ENCODE measurements at regions not wholly inside any gene's neighbourhood (a gene's known extent, or its start where the extent isn't known, plus 50 kb on each side); places are given as distances from the start of the nearest gene placed in this dataset.

GRCh38 chr18:47758000-47758399 is 172.5 kb downstream of the SMAD2 start:
- no peak overlapping the region for H3K4me3 Mint-ChIP-seq
- peaks cover 0 to 2% (median 0%) of the 10 kb centered on the region in 3 donors for H3K4me1 Mint-ChIP-seq
- Histone ChIP-seq H3K27me3 (replicated peaks in 1 of 2; ENCODE audit: control insufficient read depth in 2 of 2, extremely low read depth in 1 of 2, insufficient read depth in 2 of 2, low read length in 1 of 2) (peaks cover 0 to 29% of the 10 kb centered on the region in 2 experiments), H3K4me3 (ENCODE audit: control insufficient read depth in 1 of 2, extremely low read depth in 1 of 2, low read length in 1 of 2) (no peak overlapping the region), H3K4me1 (ENCODE audit: control insufficient read depth in 1 of 2, extremely low read depth in 1 of 2, insufficient read depth in 2 of 2, low read length in 2 of 2) (peaks cover 0 to 5% of the 10 kb centered on the region in 2 experiments), H3K9me3 (peaks cover 2% of the 10 kb centered on the region), H3K27ac (ENCODE audit: low read length) (no peak overlapping the region), H3K36me3 (ENCODE audit: control insufficient read depth in 2 of 2, extremely low read depth in 1 of 2, insufficient read depth in 1 of 2, low read length in 1 of 2) (no peaks in the 10 kb centered on the region)
- no peak for ATAC-seq (replicated peaks in 1 of 4)
- peaks cover 2% of the 10 kb centered on the region for H3K36me3 Mint-ChIP-seq
- H3K9me3 Mint-ChIP-seq: peaks cover 0 to 16% (median 2%) of the 10 kb centered on the region in 3 donors
- no peak overlapping the region for H3K27ac Mint-ChIP-seq
- WGBS (ENCODE audit: insufficient coverage): no CpG with 5 or more reads among the region's 2 CpGs
- ChIA-PET CTCF (no interaction called here), POLR2A (no interaction called here)
- H3K27me3 Mint-ChIP-seq: peaks cover 34 to 50% of the 10 kb centered on the region in 2 donors
- DNase-seq: no peak

DNA sequence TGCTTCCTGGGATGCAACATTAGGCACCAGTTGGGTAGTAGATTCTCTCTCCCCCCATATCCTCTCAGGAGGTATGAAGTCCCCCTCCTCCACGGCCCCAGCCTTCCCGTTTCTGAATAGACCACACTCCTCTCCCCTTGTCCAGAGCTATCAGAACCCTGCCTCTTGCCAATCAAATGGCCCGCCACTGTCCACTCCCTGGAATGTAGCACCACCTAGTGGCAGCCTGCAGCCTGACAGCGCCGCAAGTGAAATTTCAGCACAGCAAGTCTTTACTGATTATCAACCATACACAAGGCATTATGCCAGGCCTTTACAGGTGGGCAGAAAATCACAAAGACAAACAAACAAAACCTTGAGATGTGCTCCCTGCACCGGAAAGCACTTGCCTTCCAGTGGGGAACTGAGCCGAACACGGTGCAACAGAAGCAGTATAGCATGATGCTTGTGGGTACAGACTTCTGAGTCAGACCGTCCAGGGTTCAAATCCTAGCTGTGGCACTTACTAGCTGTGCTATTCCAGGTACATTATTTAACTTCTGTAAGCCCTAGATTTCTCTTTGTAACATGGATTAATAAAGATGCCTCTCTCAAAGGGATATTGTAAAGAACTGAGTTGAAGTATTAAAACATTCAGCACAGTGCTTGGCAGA is 174.0 kb downstream of the SMAD2 start:
- Mint-ChIP-seq H3K4me1 (peaks cover 0 to 2% (median 0%) of the 10 kb centered on the region in 3 donors), H3K36me3 (peaks cover 2% of the 10 kb centered on the region), H3K9me3 (peaks cover 0 to 16% (median 2%) of the 10 kb centered on the region in 3 donors), H3K27me3 (peaks cover 31 to 43% of the 10 kb centered on the region in 2 donors), H3K4me3 (no peak overlapping the region), H3K27ac (no peak overlapping the region)
- 6% methylated on average over 6 of the region's 9 CpGs for WGBS (ENCODE audit: insufficient coverage)
- peaks cover 0 to 31% of the 10 kb centered on the region in 2 experiments for H3K27me3 ChIP-seq (replicated peaks in 1 of 2; ENCODE audit: control insufficient read depth in 2 of 2, extremely low read depth in 1 of 2, insufficient read depth in 2 of 2, low read length in 1 of 2)
- H3K9me3 ChIP-seq: peaks cover 2% of the 10 kb centered on the region
- H3K36me3 ChIP-seq (ENCODE audit: control insufficient read depth in 2 of 2, extremely low read depth in 1 of 2, insufficient read depth in 1 of 2, low read length in 1 of 2): no peaks in the 10 kb centered on the region
- H3K4me1 ChIP-seq (ENCODE audit: control insufficient read depth in 1 of 2, extremely low read depth in 1 of 2, insufficient read depth in 2 of 2, low read length in 2 of 2): peaks cover 0 to 5% of the 10 kb centered on the region in 2 experiments
- POLR2A ChIA-PET: no interaction called here
- ATAC-seq (replicated peaks in 1 of 4): no peak
- peak in 24 of 35 experiments; percentile 12 to 58 (median 31) for DNase-seq
- H3K27ac ChIP-seq (ENCODE audit: low read length): no peak overlapping the region
- CTCF ChIA-PET: interaction anchor here in 1 of 2 donors (0.5 to 0.7 kb wide), 2 partner anchors 83 to 1898 kb away, joined by 3 read pairs; no protein-coding TSS in a partner anchor
- H3K4me3 ChIP-seq (ENCODE audit: control insufficient read depth in 1 of 2, extremely low read depth in 1 of 2, low read length in 1 of 2): no peak overlapping the region

DNA sequence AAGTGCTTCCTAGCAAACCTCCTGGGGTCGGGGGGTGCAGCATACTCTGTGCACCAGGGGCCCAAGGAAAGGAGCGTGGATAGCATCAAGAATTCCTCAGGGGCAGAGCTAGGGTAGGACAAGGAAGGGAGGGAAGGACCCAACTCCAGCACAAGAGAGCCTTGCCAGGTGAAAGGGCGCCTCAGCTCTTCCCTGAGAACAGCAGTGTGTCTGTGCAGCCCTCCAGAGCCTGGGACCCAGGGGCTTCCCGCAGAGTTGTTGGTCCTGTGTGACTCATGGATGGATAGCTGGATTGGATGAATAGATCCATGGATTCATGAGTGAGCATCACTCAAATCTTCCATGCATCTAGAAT is 175.4 kb downstream of the SMAD2 start:
- Mint-ChIP-seq H3K4me3 (no peak overlapping the region), H3K9me3 (peaks cover 0 to 14% (median 2%) of the 10 kb centered on the region in 3 donors), H3K4me1 (peaks cover 0 to 2% (median 0%) of the 10 kb centered on the region in 3 donors), H3K27ac (no peak overlapping the region), H3K36me3 (peaks cover 2% of the 10 kb centered on the region), H3K27me3 (peaks cover 24 to 34% of the 10 kb centered on the region in 2 donors)
- ATAC-seq (replicated peaks in 1 of 4): no peak
- DNase-seq: no peak
- H3K27me3 ChIP-seq (replicated peaks in 1 of 2; ENCODE audit: control insufficient read depth in 2 of 2, extremely low read depth in 1 of 2, insufficient read depth in 2 of 2, low read length in 1 of 2): peaks cover 0 to 32% of the 10 kb centered on the region in 2 experiments
- H3K4me3 ChIP-seq (ENCODE audit: control insufficient read depth in 1 of 2, extremely low read depth in 1 of 2, low read length in 1 of 2): no peak overlapping the region
- H3K9me3 ChIP-seq: peaks cover 2% of the 10 kb centered on the region
- no peak overlapping the region for H3K27ac ChIP-seq (ENCODE audit: low read length)
- no peaks in the 10 kb centered on the region for H3K36me3 ChIP-seq (ENCODE audit: control insufficient read depth in 2 of 2, extremely low read depth in 1 of 2, insufficient read depth in 1 of 2, low read length in 1 of 2)
- ChIA-PET CTCF (interaction anchor here (0.6 to 1.8 kb wide), 9 partner anchors 9 to 665 kb away, joined by 3 to 9 read pairs (median 3); no protein-coding TSS in a partner anchor), POLR2A (no interaction called here)
- WGBS (ENCODE audit: insufficient coverage): 100% methylated on average over 1 of the region's 4 CpGs
- peaks cover 0 to 5% of the 10 kb centered on the region in 2 experiments for H3K4me1 ChIP-seq (ENCODE audit: control insufficient read depth in 1 of 2, extremely low read depth in 1 of 2, insufficient read depth in 2 of 2, low read length in 2 of 2)

DNA sequence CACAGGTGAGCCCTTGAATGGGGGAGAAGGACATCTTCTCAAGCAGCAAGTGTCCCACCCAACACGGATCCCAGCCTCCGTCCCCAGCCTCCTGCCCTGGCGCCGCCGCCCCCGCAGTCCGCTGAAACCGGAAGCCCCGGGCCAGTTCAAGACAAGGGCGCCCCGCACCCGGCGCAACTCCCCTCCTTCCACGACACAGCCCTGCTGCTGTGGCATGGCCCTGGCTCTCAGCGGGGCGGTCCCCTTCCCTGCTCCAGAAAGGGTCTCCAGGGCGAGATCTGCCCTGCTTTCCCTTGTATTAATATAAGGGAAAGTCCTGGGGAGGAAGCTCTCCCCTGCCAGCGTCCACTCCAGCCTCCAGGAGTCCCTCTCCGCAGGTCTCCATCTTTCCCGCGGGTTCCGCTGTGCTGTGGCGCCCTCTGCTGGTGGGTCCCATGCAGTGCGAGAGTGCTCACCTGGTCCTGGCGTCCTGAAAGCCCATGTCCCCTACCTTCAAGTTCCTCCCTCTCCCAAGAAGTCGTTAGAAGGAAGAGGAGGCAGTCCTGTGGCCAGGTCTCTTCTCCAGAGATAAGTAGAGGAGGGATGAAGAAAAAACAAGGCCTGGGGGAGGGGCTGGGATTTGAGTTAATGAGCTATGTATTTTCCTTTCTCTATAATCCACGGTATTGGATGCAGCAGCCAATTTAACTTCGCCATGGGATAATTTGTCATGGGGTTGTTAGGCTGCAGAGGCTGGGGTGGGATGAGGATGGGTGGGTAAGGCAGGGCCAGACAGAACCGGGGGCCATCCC is 176.0 kb downstream of the SMAD2 start:
- H3K27ac ChIP-seq (ENCODE audit: low read length): no peak overlapping the region
- CTCF ChIA-PET: interaction anchor here (0.6 to 1.8 kb wide), 10 partner anchors 9 to 665 kb away, joined by 3 to 9 read pairs (median 3); no protein-coding TSS in a partner anchor
- peaks cover 20 to 30% of the 10 kb centered on the region in 2 donors for H3K27me3 Mint-ChIP-seq
- POLR2A ChIA-PET: interaction anchor here in 1 of 2 donors (0.5 kb wide), 1 partner anchor 1157 kb away, joined by 3 read pairs; no protein-coding TSS in a partner anchor
- H3K9me3 ChIP-seq: peaks cover 2% of the 10 kb centered on the region
- no peaks in the 10 kb centered on the region for H3K36me3 ChIP-seq (ENCODE audit: control insufficient read depth in 2 of 2, extremely low read depth in 1 of 2, insufficient read depth in 1 of 2, low read length in 1 of 2)
- peaks cover 0 to 33% of the 10 kb centered on the region in 2 experiments for H3K27me3 ChIP-seq (replicated peaks in 1 of 2; ENCODE audit: control insufficient read depth in 2 of 2, extremely low read depth in 1 of 2, insufficient read depth in 2 of 2, low read length in 1 of 2)
- WGBS (ENCODE audit: insufficient coverage): 76% methylated on average over 13 of the region's 29 CpGs
- H3K36me3 Mint-ChIP-seq: peaks cover 2% of the 10 kb centered on the region
- H3K4me1 Mint-ChIP-seq: peaks cover under 1 to 5% (median 2%) of the 10 kb centered on the region in 3 donors
- no peak overlapping the region for H3K27ac Mint-ChIP-seq
- peaks cover 0 to 6% of the 10 kb centered on the region in 2 experiments for H3K4me1 ChIP-seq (ENCODE audit: control insufficient read depth in 1 of 2, extremely low read depth in 1 of 2, insufficient read depth in 2 of 2, low read length in 2 of 2)
- ATAC-seq (replicated peaks in 1 of 4): peak in 2 of 4 experiments; percentile 47 to 53
- peaks cover 0 to 10% (median 2%) of the 10 kb centered on the region in 3 donors for H3K9me3 Mint-ChIP-seq
- H3K4me3 ChIP-seq (ENCODE audit: control insufficient read depth in 1 of 2, extremely low read depth in 1 of 2, low read length in 1 of 2): no peak overlapping the region
- no peak overlapping the region for H3K4me3 Mint-ChIP-seq
- DNase-seq: peak in 23 of 35 experiments; percentile 9 to 54 (median 24)

DNA sequence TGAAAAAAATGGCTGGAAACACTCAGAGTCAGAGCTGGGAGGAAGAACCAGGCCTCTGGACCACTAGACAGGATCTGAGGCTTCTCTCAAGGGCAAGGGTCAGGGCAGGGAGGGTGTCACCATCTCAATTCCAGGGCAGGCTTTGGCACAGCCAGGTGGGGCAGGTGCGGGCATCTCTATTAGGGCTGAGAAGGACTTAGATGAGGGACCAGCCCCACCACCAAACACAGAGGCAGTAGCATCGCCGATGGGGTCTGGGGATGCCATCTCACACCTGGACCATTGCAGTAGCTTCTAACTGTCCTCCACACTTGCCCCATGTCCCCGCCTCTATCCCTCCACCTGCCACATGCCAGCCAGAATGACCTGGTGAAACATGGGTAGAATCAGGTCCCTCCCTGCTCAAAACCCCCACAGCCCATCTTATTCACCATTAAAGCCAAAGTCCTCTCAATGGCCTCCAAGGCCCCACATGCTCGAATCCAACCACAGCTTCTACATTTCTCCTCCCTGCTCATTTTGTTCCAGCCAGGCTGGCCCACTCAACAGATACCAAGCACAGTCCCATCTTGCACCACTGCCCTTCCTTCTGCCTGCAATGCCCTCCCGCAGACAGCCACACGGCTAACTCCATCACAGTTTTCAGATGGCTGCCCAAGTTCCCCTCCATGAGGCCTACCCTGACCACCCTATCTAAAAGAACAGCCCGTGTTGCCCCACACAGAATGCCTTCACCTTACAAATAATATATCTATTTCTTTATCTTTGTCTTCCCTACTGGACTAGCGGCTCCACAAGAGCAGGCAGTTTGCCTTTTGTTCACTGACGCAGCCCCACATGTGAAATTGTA is 177.4 kb downstream of the SMAD2 start:
- ATAC-seq (replicated peaks in 1 of 4) (no peak), DNase-seq (no peak)
- Histone ChIP-seq H3K9me3 (no peaks in the 10 kb centered on the region), H3K27me3 (replicated peaks in 1 of 2; ENCODE audit: control insufficient read depth in 2 of 2, extremely low read depth in 1 of 2, insufficient read depth in 2 of 2, low read length in 1 of 2) (peaks cover 0 to 44% of the 10 kb centered on the region in 2 experiments), H3K36me3 (ENCODE audit: control insufficient read depth in 2 of 2, extremely low read depth in 1 of 2, insufficient read depth in 1 of 2, low read length in 1 of 2) (no peaks in the 10 kb centered on the region), H3K4me3 (ENCODE audit: control insufficient read depth in 1 of 2, extremely low read depth in 1 of 2, low read length in 1 of 2) (no peak overlapping the region), H3K27ac (ENCODE audit: low read length) (no peak overlapping the region), H3K4me1 (ENCODE audit: control insufficient read depth in 1 of 2, extremely low read depth in 1 of 2, insufficient read depth in 2 of 2, low read length in 2 of 2) (peaks cover 0 to 14% of the 10 kb centered on the region in 2 experiments)
- H3K4me3 Mint-ChIP-seq: no peak overlapping the region
- no peaks in the 10 kb centered on the region for H3K9me3 Mint-ChIP-seq
- H3K27me3 Mint-ChIP-seq: peaks cover 14 to 25% of the 10 kb centered on the region in 2 donors
- H3K4me1 Mint-ChIP-seq: peaks cover 4 to 9% (median 7%) of the 10 kb centered on the region in 3 donors
- H3K27ac Mint-ChIP-seq: no peak overlapping the region
- WGBS (ENCODE audit: insufficient coverage): 89% methylated on average over 8 of the region's 10 CpGs
- CTCF ChIA-PET: no interaction called here
- POLR2A ChIA-PET: no interaction called here
- H3K36me3 Mint-ChIP-seq: no peaks in the 10 kb centered on the region
